ENCODE measurements at regions not wholly inside any gene's neighbourhood (a gene's known extent, or its start where the extent isn't known, plus 50 kb on each side); places are given as distances from the start of the nearest gene placed in this dataset.

DNA sequence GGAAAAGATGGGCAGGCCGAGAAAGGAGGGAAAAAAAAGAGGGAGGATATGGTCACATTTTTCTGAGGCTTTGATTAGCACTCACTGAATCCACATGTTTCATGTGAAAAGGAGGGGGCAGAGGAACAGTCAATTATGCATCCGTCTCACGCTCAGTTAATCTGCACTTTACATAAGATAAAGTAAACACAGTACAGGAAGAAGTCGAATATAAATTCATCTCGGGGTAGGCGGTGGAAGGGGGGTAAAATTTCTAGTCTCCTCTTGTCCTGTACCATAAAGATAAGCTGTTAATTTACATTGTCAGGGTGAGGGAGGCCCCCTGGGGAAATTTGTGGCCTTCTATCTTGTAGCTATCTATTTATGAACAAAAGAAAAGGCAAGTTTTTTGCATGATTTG, 73.1 kb upstream of the CES5A start:
- TF ChIP-seq CTCF (IDR thresholded peaks at IDR 0.05; ENCODE audit: low read depth, low read length), result no peak

DNA sequence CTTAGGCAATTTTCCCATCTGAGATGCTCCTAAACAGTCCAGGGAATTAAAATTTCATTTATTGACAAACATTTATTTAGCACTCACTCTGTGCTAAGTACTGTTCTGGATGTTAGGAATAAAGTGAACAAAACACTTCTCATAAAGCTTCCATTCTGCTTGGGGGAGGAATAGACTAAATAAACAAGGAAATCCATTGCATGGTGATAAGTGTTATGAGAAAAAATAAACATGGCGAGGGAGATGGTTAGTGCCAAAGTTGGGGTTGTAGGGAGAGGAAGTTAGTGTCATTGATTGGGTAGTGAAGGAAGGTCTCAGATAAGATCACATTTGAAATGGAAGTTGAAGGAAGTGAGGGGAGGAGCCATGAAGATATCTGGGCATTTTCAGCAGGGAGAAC, 72.2 kb upstream of the CES5A start:
- no peak overlapping the region for H3K4me3 ChIP-seq (replicated peaks in 1 of 2; ENCODE audit: low read depth in 2 of 2, low read length in 2 of 2)
- no peak for DNase-seq (ENCODE audit: low read depth in 2 of 2)
- no peak for TF ChIP-seq CTCF (IDR thresholded peaks at IDR 0.05; ENCODE audit: low read depth, low read length)

More for the DNA sequence above, 73.1 kb upstream of the CES5A start:
- H3K4me3 ChIP-seq (replicated peaks in 1 of 2; ENCODE audit: low read depth in 2 of 2, low read length in 2 of 2), result no peak overlapping the region
- DNase-seq (ENCODE audit: low read depth in 2 of 2), result no peak

DNA sequence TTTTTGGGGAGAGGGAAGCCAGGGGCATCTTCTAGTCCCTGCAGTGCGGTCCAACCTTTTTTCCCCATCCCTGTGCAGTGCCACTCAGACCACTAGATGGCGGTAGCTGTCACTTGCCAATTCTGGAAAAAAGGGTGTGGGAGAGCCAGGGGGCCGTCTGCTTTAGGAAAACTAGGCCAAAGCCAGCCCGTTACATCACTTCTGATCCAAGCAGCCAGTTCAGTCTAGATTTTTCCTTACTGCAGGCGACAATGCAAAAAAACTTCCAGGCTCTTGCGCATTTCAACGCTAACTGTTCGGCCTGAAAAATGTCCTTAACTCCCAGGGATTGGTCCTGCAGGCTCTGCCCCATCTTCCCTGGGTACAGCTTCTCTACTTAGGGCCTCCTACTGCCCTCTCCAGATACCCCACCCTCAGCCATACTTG, 69.2 kb upstream of the CES5A start:
- DNase-seq (ENCODE audit: low read depth in 2 of 2), result peak; percentile 73 to 87
- peak; percentile 99 for TF ChIP-seq CTCF (IDR thresholded peaks at IDR 0.05; ENCODE audit: low read depth, low read length)
- H3K4me3 ChIP-seq (replicated peaks in 1 of 2; ENCODE audit: low read depth in 2 of 2, low read length in 2 of 2), result no peak overlapping the region

DNA sequence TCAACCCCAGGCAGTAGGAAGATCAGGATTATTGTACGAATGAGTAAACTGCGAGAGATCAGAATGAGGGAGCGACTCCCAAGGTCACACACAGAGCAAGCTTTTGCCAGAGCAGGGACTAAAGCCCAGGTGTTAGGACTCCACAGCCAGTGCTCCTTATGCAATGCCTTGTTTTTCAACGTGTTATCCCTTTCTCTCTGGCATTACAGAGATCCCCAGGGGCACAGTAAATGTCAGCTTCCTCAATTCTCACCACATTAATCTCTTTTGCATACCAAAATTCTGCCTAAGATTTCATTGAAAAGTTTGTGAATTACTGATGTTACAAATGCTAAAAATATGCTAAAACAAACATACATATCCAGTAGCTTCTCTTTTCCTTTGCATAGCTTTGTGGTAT, 68.1 kb upstream of the CES5A start:
- DNase-seq (ENCODE audit: low read depth in 2 of 2), result no peak
- no peak for TF ChIP-seq CTCF (IDR thresholded peaks at IDR 0.05; ENCODE audit: low read depth, low read length)
- H3K4me3 ChIP-seq (replicated peaks in 1 of 2; ENCODE audit: low read depth in 2 of 2, low read length in 2 of 2), result no peak overlapping the region

DNA sequence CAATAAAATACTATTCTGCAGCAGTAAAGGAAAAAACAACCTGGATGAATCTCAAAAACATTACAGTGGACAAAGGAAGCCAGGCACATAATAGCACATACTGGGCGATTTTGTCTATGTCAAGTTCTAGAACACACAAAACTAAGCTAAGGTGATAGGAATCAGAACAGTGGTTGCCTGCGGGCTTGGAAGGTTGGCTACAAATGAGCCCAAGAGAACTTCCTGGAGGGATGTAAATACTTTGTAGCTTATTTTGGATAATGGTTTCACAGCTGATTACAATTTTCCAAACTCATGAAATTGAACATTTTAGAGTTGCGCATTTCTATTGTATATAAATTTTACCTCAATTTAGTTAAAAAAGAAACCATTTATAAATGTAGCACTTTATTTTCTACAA, 67.6 kb upstream of the CES5A start:
- TF ChIP-seq CTCF (IDR thresholded peaks at IDR 0.05; ENCODE audit: low read depth, low read length), result no peak
- no peak overlapping the region for H3K4me3 ChIP-seq (replicated peaks in 1 of 2; ENCODE audit: low read depth in 2 of 2, low read length in 2 of 2)
- no peak for DNase-seq (ENCODE audit: low read depth in 2 of 2)

- TF ChIP-seq CTCF (IDR thresholded peaks at IDR 0.05; ENCODE audit: low read depth, low read length), result no peak
- no peak overlapping the region for H3K4me3 ChIP-seq (replicated peaks in 1 of 2; ENCODE audit: low read depth in 2 of 2, low read length in 2 of 2)
- no peak for DNase-seq (ENCODE audit: low read depth in 2 of 2)
These were observed 66.4 kb upstream of the CES5A start for GRCh38 chr16:55941552-55941951.

- H3K4me3 ChIP-seq (replicated peaks in 1 of 2; ENCODE audit: low read depth in 2 of 2, low read length in 2 of 2), result no peak overlapping the region
- TF ChIP-seq CTCF (IDR thresholded peaks at IDR 0.05; ENCODE audit: low read depth, low read length), result no peak
- DNase-seq (ENCODE audit: low read depth in 2 of 2), result no peak
These were observed 63.0 kb upstream of the CES5A start for GRCh38 chr16:55938126-55938525.

Measured in cardiac fibroblast (primary cell).